Muscle of leg (tissue), 3 donors: ENCODE measurements at regions not wholly inside any gene's neighbourhood (a gene's known extent, or its start where the extent isn't known, plus 50 kb on each side); places are given as distances from the start of the nearest gene placed in this dataset.
"Not testable (repeated sequence)": the region's sequence is repeated elsewhere in the genome, so short reads cannot be mapped to it uniquely, and the experiment has no call there.

ENCODE experiments used
- DNase-seq: peaks from one replicate; pipeline ENCODE4 v3.0.0; 2013
- H3K27ac ChIP-seq: one replicate; pipeline ENCODE4 v1.5.1; 2013; ENCODE audit warnings: mild to moderate bottlenecking, low read length, control low read depth
- H3K27me3 ChIP-seq: one replicate; pipeline ENCODE4 v1.6.1; 2013; ENCODE audit warnings: low read length; ENCODE audit not compliant: control insufficient read depth, insufficient read depth
- H3K36me3 ChIP-seq: one replicate; pipeline ENCODE4 v1.6.1; 2013; ENCODE audit warnings: low read length; ENCODE audit not compliant: control insufficient read depth, insufficient read depth
- H3K4me1 ChIP-seq: one replicate; pipeline ENCODE4 v1.6.1; 2013; ENCODE audit warnings: low read length; ENCODE audit not compliant: control insufficient read depth, insufficient read depth
- H3K4me3 ChIP-seq: one replicate; pipeline ENCODE4 v1.5.1; 2013; ENCODE audit warnings: low read length, control low read depth
- H3K9me3 ChIP-seq: replicated peaks from 2 replicates; pipeline ENCODE4 v1.6.1; 2013; ENCODE audit warnings: low read depth, low read length; ENCODE audit not compliant: control insufficient read depth
- WGBS: methylation state at CpG from one replicate; pipeline ENCODE4 v1.1.5; 2013; ENCODE audit warnings: missing lambda C conversion rate; ENCODE audit not compliant: insufficient coverage; 5-methylcytosine and 5-hydroxymethylcytosine counted together

- WGBS: 100% methylated on average over 1 of the region's 4 CpGs
- Histone ChIP-seq H3K9me3 (no peaks in the 10 kb centered on the region), H3K4me1 (no peaks in the 10 kb centered on the region), H3K27me3 (no peaks in the 10 kb centered on the region), H3K36me3 (no peaks in the 10 kb centered on the region), H3K4me3 (no peak overlapping the region), H3K27ac (no peak overlapping the region)
- no peak for DNase-seq
Observed at GRCh38 chr10:6988654-6989053, 408.6 kb upstream of the PRKCQ start.

GRCh38 chr10:6987536-6987945, 407.5 kb upstream of the PRKCQ start:
- H3K36me3 ChIP-seq: no peaks in the 10 kb centered on the region
- H3K4me1 ChIP-seq: no peaks in the 10 kb centered on the region
- no peaks in the 10 kb centered on the region for H3K27me3 ChIP-seq
- no peak overlapping the region for H3K4me3 ChIP-seq
- H3K9me3 ChIP-seq: no peaks in the 10 kb centered on the region
- 65% methylated on average over 5 of the region's 8 CpGs for WGBS
- DNase-seq: peak; percentile 16
- no peak overlapping the region for H3K27ac ChIP-seq

GRCh38 chr10:6986927-6987326, 406.9 kb upstream of the PRKCQ start:
- Histone ChIP-seq H3K36me3 (no peaks in the 10 kb centered on the region), H3K27me3 (no peaks in the 10 kb centered on the region), H3K4me1 (no peaks in the 10 kb centered on the region), H3K4me3 (no peak overlapping the region), H3K9me3 (no peaks in the 10 kb centered on the region), H3K27ac (no peak overlapping the region)
- WGBS: 80% methylated on average over 7 of the region's 10 CpGs
- no peak for DNase-seq

- WGBS: 67% methylated on average over 8 of the region's 9 CpGs
- H3K36me3 ChIP-seq: no peaks in the 10 kb centered on the region
- no peak for DNase-seq
- no peak overlapping the region for H3K27ac ChIP-seq
- H3K4me3 ChIP-seq: no peak overlapping the region
- H3K9me3 ChIP-seq: no peaks in the 10 kb centered on the region
- H3K4me1 ChIP-seq: no peaks in the 10 kb centered on the region
- peaks cover under 1% of the 10 kb centered on the region for H3K27me3 ChIP-seq
Observed at GRCh38 chr10:6985644-6986043, 405.6 kb upstream of the PRKCQ start.

- no peak overlapping the region for H3K4me3 ChIP-seq
- H3K9me3 ChIP-seq: no peaks in the 10 kb centered on the region
- no peak for DNase-seq
- peaks cover 4% of the 10 kb centered on the region for H3K27me3 ChIP-seq
- no CpG with 5 or more reads among the region's 2 CpGs for WGBS
- no peaks in the 10 kb centered on the region for H3K36me3 ChIP-seq
- no peak overlapping the region for H3K27ac ChIP-seq
- H3K4me1 ChIP-seq: no peaks in the 10 kb centered on the region
Observed at GRCh38 chr10:6984971-6985370, 404.9 kb upstream of the PRKCQ start.

- H3K4me1 ChIP-seq, DNase-seq, H3K4me3 ChIP-seq, H3K27ac ChIP-seq, H3K27me3 ChIP-seq, H3K36me3 ChIP-seq, H3K9me3 ChIP-seq: not testable (repeated sequence)
- no CpG with 5 or more reads among the region's 5 CpGs for WGBS
Observed at GRCh38 chr10:6984016-6984415, 403.9 kb upstream of the PRKCQ start.

GRCh38 chr10:6980353-6980752, 400.3 kb upstream of the PRKCQ start:
- Histone ChIP-seq H3K27me3 (peaks cover 6% of the 10 kb centered on the region), H3K27ac (no peak overlapping the region), H3K4me1 (no peaks in the 10 kb centered on the region), H3K9me3 (no peaks in the 10 kb centered on the region), H3K4me3 (no peak overlapping the region), H3K36me3 (no peaks in the 10 kb centered on the region)
- 71% methylated on average over 4 of the region's 4 CpGs for WGBS
- DNase-seq: no peak

GRCh38 chr10:6979371-6979770, 399.3 kb upstream of the PRKCQ start:
- H3K4me1 ChIP-seq: no peaks in the 10 kb centered on the region
- 56% methylated on average over 2 of the region's 7 CpGs for WGBS

GRCh38 chr10:6978187-6978627, 398.1 kb upstream of the PRKCQ start:
- no peak for DNase-seq
- H3K27me3 ChIP-seq: peaks cover 6% of the 10 kb centered on the region
- H3K4me3 ChIP-seq: no peak overlapping the region
- H3K36me3 ChIP-seq: no peaks in the 10 kb centered on the region
- no CpG with 5 or more reads among the region's 5 CpGs for WGBS
- no peaks in the 10 kb centered on the region for H3K9me3 ChIP-seq
- no peaks in the 10 kb centered on the region for H3K4me1 ChIP-seq
- H3K27ac ChIP-seq: no peak overlapping the region

More at GRCh38 chr10:6979371-6979770, 399.3 kb upstream of the PRKCQ start:
- Histone ChIP-seq H3K36me3 (no peaks in the 10 kb centered on the region), H3K4me3 (no peak overlapping the region), H3K27me3 (peaks cover 6% of the 10 kb centered on the region), H3K27ac (no peak overlapping the region), H3K9me3 (no peaks in the 10 kb centered on the region)
- DNase-seq: no peak

- no peak overlapping the region for H3K4me3 ChIP-seq
- no peak for DNase-seq
- H3K9me3 ChIP-seq: no peaks in the 10 kb centered on the region
- 90% methylated on average over 9 of the region's 12 CpGs for WGBS
- H3K36me3 ChIP-seq: no peaks in the 10 kb centered on the region
- H3K27ac ChIP-seq: no peak overlapping the region
- H3K4me1 ChIP-seq: no peaks in the 10 kb centered on the region
- peaks cover 6% of the 10 kb centered on the region for H3K27me3 ChIP-seq
Observed at GRCh38 chr10:6977398-6978186, 397.5 kb upstream of the PRKCQ start.
